HPDE6-E6E7 (cell line): ENCODE measurements at regions not wholly inside any gene's neighbourhood (a gene's known extent, or its start where the extent isn't known, plus 50 kb on each side); places are given as distances from the start of the nearest gene placed in this dataset.

Experiments used
- DNase-seq: peaks from one replicate; pipeline ENCODE4 v3.0.0; 2011; ENCODE audit warnings: missing footprints; ENCODE audit errors: extremely low spot score

DNA sequence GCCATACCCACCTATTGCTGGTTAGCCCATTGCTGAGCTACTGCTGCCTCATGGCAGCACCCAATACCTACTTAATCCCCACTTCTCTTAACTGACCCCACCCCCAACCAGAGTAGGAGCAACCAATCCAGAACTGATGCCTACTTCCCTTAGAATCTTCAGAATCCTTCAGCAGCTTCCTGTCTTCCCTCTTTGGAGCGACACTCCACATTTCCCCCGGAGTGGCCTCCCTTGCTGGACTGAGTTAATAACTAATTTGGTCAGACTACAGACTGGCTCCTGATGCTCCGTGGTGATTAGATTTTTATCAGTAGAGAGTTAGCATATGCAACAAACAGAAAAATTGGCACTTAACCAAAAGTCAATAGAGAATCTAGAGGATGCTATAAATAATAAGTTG lies 51.2 kb upstream of the UBR2 start:
- DNase-seq = no peak

DNA sequence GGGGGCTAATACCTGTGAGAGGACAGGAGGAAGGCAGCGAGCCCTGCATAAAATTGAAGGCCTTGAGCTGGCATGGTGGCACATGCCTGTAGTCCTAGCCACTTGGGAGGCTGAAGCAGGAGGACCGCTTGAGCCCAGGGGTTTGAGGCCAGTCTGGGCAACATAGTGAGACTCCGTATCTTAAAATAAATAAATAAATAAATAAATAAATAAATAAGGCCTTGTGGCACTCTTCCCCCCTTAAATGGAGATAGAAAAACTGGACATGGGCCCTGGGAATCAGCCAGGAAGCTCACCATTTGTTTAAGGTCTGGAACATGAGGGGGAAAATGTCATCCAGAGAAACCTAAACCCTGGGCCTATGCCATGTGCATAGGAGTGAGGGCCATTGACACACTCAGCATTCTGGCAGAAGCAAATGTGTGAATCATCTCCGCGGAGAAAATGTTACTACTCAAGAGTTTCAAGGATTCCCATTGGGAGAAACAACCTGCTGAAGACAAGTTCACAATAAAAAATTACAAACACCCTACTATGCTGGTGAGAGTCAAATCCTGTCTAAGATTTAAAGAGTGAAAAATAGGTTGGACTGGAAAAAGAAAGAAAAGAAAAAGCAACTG lies 51.9 kb upstream of the UBR2 start:
- DNase-seq = no peak

DNA sequence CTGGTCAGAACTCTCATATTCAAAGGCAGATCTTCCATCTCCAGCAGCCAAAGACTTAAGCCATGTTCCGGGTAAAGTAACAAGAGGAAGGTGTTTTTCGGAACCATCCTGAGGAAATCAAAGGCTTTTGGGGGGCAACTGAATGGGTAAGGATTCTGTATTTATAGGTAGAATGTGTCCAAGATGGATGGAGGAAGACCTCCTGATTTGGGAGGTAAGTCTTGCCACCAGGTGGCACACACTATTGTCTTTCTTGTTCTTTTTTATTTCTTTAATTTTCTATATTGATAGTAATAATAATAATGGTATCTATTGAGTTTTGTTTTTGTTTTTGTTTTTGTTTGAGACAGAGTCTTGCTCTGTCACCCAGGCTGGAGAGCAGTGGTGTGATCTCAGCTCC lies 53.0 kb upstream of the UBR2 start:
- no peak for DNase-seq

DNA sequence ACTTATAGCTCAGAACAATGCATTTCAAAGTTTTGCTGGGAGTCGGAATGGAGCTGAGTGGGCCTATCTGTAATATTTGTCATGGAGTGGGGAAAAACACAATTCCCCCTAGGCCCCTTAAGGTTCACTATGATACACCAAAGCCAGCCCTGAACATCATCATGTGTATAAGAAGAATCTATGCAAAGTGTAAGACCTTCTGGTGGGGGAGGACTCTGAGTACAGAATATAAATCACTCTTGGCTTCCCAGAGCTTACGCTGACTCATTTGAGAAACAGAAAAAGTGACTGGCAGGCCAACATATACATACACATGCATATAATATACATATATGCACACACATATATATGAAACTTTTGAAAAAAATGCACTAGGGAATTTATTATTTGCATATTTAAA lies 54.1 kb upstream of the UBR2 start:
- no peak for DNase-seq

DNA sequence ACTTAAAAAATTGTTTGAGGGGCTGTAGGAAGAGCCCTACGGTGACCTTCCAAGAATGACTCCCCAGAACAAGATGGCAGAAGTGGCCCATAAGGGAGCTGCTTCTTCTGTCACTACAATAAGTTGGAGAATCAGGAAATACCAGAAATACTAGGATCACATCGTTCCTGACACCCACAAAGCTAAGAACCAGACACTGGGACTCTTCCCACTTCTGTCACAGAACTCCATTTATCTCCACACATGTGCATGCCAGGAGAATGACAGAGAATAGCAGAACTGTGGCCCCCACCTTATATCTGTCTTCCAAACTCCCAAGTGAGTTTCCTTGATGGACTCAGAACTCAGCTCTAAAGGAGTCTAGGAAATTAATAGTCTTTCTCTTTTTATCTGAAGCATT lies 54.6 kb upstream of the UBR2 start:
- DNase-seq = no peak

DNA sequence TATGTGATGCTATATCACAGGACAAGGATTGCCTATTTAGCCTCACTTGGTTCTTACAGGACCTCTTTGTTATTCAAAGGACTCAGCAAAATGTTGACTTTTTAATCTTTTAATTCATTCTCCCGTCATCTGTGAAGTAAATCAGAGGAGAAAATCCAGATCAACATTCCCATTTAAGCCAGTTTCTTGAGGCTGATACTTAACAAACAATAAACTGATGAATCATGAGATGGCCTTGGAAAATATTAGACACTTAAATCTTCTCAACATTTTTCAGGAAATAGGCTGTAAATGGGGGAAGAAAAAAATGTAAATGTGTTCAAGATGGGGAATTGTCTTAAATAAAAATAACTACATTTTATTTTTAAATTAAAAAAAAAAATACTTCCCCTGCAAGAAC lies 55.9 kb upstream of the UBR2 start:
- no peak for DNase-seq

DNA sequence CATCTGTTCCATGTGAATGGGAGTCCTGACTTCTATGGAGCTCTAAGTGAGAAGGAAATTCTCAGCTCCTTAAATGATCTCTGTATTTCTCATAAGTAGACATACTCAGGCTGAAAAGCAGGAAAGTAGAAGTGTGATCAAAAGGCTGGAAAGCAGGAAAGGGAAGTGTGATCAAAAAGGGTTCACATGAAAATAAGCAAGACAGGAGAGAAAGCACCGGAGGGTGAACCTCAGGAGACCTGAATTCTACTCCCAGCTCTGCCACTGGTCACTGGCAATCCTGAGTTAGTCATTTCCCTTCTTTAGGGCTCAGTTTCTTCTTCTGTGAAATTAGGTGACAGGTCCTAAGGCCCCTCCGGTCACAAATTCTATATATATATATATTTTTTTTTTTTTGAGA lies 55.5 kb upstream of the TRERF1 start:
- no peak for DNase-seq

DNA sequence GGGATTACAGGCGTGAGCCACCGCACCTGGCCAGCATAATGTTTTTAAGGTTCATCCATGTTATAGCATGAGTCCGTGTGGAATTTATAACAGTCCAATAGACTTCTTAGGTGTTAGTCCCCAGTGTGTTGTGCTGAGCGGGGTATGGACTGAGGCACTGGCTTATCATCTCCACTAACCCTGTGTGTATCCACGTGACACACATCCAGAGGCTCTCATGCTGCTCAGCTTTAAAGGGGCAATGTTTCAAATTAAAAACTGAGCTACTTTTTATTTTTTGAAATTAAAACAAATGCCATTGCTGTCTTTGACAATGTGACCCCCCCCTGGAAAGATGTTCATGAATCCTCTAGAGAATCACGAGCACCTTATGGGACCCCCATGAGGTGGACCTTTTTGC lies 54.3 kb upstream of the TRERF1 start:
- no peak for DNase-seq

DNA sequence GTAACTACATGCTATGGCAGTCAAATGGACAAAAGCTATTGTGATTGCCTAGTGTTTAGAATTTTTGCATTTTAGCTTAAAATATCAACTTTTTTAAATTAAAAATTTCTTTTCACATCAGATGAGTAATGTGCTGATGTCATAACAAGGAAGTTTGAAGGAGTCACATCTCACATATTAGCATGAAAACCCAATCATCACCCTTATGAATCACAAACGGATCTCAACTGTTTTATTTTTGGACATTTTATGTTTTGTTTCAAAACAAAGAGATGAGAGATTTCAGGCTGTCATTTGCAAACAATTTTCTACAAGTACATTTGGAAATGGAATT lies 53.6 kb upstream of the TRERF1 start:
- peak; percentile 63 for DNase-seq

DNA sequence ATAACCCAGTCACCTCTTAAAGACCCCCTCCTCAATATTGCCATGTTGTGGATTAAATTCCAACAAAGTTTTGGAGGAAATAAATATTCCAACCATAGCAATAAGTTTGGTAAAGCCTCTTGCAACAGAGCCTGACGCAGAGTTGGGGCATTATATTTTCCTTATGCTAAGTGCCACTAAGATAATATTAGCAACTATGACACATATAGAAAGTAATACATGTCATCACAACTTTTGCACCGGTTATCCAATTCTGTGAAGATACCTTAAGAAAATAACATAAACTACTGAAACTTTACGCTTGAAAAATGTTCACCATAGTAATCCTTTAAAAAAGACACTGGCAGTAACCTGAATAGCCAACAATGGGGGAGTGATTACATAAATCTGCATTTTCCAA lies 52.2 kb upstream of the TRERF1 start:
- no peak for DNase-seq

DNA sequence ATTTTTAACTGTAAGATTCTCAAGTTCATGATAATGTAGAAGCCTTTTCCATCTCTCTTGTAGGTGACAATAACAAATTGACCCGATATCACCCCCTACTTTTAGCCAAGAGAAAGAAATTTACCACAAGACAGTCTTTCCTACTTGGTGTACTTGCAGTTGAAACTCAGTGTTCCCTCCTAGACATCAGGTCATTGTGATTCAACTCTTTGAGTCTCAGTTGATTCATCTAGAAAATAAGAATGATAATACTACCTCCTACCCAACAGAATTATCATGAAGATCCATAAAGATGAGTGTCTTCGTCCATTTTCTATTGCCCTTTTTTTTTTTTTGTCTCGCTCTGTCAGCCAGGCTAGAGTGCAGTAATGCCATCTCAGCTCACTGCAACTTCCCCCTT lies 51.3 kb upstream of the TRERF1 start:
- DNase-seq = no peak

DNA sequence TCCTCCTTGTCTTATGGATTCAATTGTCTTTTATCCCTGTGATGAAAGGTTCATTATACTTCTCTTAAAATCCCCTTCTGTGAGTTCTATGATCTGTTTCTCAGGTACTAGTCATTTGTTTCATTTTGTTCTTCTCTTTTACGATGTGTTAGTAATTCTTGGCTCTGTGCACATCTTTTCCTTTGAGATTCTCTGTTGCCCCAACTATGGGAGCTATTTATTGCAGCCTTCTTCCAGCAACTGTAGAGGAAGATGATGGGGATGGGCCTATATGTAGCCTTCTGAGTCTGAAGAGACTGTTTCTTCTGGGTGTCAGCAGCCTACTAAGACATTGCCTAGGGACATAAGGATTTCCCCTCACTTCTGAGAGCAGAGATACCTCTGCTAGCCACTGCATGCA lies 50.4 kb upstream of the TRERF1 start:
- no peak for DNase-seq
